ENCODE measurements at regions not wholly inside any gene's neighbourhood (a gene's known extent, or its start where the extent isn't known, plus 50 kb on each side); places are given as distances from the start of the nearest gene placed in this dataset.

DNA sequence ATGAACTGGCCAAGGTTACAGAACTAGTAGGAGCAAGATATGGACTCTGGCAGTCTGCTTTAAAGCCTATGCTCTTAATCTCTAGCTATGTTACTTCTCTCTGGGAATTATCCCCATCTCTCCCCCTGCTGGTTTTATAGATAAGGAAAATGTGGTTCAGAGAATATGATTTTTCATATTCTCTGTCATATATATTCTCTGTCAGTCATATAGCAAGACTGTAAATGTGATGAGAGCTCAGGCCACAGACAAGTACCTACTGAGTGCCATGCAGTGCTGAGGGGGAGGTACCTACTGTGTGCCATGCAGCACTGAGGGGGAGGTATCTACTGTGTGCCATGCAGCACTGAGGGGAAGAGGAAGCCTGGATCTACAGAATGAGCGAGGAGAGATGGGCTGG, 220.3 kb upstream of the FGGY start:
- DNase-seq (ENCODE audit: extremely low read depth, low read depth): no peak

DNA sequence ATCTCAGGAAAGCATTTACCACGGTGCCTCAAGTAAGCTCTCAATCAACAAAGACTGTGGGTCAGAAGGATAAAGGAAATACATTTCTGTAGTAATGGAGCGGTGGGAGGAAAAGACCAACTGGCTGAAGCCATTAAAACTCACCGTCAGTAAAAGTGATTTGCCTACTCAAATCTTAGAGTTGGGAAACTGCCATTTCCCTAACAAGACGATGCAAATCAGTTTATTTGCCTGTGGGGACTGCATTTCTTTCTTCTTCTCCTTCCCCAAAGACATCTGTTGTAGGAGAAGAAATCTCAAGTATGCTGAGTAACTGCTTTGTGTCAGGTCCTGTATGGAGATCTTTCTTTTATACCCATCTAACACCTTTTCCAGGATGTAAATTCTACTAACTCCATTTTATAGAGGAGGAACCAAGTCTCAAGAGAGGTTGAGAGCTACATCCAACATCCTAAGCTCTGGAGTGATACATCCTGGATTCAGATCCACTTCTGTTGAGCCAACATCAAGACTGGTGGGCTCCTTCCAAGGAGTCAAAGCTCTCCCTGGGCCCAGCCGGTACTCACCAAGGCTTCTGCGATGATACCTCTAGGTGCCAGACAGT, 219.3 kb upstream of the FGGY start:
- no peak for DNase-seq (ENCODE audit: extremely low read depth, low read depth)

DNA sequence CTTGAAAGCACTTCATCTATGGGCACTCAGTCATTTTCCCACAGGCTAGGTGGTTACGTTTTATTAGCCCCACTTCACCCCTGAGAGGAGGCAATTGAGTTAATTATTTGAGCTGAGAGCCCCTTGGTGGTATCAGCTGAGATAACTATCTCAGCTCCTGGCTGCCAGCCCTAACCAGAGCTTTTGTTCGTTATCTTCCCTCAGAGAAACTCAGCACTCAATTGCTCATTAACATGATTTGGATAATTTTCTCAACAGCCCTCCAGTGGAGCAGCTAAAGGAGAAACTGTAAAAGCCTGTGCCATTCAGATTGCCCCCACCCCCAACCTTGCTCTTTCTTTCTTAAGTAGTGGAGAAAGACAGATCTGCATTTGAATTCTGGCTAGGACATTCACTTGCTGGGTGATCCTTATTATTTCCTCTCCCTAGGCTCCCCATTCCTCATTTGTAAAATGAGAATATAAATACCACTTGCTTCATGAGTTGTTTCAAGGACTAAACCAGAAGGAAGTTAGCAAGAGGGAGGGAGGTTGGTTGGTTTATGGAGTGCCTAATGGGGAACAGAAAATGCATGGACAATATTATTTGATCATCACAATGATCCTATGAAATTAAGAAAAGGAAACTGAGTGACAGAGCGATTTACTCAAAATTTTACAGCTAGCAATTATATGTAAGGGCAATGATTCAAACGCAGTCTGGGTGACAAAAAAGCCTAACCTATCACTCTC, 218.7 kb upstream of the FGGY start:
- DNase-seq (ENCODE audit: extremely low read depth, low read depth): no peak

DNA sequence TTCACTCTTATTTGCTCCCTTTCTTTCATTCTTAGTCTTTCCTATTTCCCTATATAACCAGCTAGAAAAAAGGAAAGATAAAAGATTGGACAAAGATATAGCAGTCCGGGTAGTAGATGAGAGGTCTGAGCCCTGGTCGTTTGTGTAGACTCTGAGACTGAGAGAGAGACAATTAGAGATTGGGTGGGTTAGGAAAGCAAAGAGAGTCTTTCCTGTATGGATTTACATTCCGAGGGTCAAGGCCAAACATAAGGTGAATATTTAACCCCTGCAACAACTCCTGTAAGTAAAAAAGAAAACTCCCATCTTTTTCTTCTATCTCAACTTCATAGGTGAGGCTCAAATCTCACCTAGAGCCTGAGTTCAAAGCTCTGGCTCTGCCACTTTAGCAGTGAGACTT, 218.0 kb upstream of the FGGY start:
- DNase-seq (ENCODE audit: extremely low read depth, low read depth): no peak

DNA sequence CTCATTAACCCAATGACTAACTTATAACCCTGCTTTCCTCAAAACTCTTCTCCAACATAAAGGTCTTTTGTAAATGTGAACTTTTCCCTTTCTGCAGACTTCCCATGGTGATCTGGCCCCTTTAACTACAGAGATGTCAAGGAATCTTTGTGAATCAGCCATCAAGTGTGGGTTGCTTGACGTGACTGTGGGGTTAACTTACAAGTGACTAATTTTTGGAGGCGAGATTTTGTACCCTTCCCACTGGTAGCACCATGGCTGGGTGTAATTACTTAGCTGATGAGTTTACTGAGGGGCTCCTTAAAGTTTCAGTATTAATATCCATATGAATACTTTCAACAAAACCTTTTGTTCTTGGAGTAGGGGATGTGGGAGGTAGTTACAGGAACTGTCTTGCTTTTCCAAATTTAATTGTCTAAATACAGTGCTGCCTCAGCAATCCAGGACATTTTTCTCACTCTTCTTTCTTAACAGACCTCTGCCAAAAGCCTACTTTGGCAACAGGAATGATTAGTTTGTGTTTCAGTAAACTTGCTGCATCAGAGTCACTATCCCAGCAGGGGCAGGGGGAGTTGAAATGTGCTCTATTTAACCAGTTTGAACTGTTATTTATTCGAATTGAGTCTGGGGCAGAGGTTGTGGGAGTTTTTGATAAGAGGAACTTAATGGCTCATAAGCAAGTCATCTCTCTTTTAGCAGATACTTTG, 217.3 kb upstream of the FGGY start:
- no peak for DNase-seq (ENCODE audit: extremely low read depth, low read depth)

DNA sequence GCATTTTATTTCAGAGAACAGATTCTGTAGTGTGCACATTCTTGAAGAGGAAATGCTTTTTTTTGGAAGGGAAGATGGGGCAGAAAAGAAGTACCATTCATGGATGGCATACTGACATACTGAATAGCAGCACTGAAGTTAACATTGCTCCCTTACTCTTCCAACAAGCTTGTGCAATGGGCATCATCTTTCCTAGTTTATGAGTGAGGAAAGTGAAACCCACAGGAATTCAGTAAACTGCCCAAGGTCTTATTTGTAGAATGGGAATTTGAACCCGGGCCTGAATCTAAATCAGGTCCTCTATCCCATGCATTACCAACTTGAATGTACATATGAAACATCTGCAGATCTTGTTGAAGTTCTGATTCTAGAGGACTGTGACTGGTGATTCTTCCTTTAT, 215.7 kb upstream of the FGGY start:
- no peak for DNase-seq (ENCODE audit: extremely low read depth, low read depth)

DNA sequence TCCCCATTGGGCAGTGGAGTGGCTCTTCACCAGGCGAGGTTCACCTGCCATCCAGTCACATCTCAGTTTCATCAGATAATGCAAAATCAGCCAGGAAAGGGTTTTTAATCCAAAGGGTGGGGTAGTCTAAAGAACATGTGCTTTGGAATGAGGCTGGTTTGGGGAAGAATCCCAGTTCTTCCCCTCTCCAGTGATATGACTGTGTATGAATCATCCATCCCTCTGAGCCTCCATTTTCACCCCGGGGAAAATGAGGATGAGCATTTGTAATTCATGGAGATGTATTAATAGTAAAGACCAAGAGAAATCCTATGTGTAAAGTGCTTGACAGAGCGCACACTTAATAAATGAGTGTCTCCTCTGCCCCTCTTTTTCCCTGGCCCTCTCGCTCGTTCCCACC, 215.1 kb upstream of the FGGY start:
- DNase-seq (ENCODE audit: extremely low read depth, low read depth): no peak

- no peak for DNase-seq (ENCODE audit: extremely low read depth, low read depth)
Observed at GRCh38 chr1:59083946-59084865, 212.7 kb upstream of the FGGY start.

DNA sequence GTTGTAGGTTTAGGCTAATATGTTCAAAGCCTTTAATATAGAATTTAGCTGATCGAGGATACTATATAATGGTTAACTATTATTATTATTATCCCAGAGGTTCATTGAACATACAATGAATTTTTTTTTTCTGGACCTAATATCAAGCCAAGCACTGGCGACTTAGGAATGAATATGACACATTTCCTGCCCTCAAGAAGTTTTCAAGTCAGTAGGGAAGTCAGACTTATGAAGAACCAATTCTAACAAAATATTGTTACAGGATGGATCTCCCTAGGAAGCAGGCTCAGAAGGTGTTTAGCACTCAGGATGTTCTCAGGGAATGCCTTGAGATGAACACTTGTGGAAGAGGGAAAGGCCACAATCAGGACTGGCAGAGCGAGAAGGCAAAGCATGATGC, 211.8 kb upstream of the FGGY start:
- DNase-seq (ENCODE audit: extremely low read depth, low read depth): no peak

DNA sequence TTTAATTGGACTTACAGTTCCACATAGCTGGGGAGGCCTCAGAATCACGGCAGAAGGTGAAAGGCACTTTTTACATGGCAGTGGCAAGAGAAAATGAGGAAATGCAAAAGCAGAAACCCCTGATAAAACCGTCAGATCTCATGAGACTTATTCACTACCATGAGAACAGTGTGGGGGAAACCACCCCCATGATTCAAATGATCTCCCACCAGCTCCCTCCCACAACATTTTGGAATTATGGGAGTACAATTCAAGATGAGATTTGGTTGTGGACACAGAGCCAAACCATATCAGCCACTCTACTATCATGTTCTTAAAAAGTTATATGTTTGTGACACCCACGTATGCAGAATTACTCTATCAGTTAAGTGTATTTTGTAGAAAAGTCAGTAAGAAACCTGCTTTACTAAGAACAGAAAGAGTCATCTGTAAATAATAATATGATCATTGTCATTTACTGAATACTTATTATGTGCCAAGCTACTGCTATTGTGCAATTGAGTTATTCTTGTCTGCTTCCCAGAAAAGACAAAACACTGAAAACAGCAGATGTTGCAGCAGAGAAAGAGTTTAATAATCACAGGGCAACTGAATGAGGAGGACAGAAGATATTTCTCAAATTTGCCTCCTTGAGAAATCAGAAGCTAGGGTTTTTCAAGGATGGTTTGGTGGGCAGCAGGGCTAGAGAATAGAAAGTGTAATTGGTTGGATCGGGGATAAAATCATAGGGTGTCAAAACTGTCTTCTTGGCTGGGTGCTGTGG, 207.7 kb upstream of the FGGY start:
- no peak for DNase-seq (ENCODE audit: extremely low read depth, low read depth)

GRCh38 chr1:59089922-59090457, 206.9 kb upstream of the FGGY start:
- no peak for DNase-seq (ENCODE audit: extremely low read depth, low read depth)

GRCh38 chr1:59092126-59092525, 204.8 kb upstream of the FGGY start:
- no peak for DNase-seq (ENCODE audit: extremely low read depth, low read depth)

- DNase-seq (ENCODE audit: extremely low read depth, low read depth): no peak
Observed at GRCh38 chr1:59094001-59094400, 202.9 kb upstream of the FGGY start.

DNA sequence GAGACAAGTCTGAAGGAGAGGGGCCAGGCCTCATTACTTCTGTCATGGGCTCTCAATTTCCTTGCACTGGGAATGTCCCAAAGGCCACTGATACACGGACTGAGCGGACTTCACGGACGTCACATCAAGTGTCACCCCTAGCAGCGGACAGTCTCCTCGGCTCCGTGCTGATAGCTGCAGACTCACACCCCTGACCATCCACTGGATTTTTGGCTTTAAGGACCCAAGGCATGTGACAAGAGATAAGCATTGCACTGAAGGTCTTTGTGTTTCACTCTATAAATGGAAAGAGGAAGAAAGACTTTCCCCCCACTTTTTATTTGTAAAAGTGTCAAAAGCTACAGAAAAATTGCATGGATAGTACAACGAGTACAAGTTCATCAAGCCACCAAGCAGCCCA, 200.4 kb upstream of the FGGY start:
- DNase-seq (ENCODE audit: extremely low read depth, low read depth): no peak

DNA sequence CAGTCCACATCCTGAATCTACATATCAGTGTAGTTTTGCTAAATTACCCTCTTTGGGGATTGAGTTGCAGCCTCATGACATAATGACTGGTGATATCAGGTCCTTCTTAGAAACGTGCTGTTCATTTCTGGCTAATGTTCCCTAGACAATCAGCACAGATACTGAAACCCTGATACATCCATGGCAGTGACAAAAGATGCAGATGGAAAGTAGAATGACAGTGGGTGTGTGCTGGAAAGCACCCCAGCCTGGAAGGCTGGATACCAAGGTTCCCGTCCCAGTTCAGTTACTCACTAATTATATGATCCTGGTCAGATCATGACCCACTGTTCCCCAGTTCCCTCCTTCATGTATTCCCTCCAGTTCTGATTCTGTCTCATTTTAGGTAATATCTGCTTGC, 198.2 kb upstream of the FGGY start:
- no peak for DNase-seq (ENCODE audit: extremely low read depth, low read depth)

DNA sequence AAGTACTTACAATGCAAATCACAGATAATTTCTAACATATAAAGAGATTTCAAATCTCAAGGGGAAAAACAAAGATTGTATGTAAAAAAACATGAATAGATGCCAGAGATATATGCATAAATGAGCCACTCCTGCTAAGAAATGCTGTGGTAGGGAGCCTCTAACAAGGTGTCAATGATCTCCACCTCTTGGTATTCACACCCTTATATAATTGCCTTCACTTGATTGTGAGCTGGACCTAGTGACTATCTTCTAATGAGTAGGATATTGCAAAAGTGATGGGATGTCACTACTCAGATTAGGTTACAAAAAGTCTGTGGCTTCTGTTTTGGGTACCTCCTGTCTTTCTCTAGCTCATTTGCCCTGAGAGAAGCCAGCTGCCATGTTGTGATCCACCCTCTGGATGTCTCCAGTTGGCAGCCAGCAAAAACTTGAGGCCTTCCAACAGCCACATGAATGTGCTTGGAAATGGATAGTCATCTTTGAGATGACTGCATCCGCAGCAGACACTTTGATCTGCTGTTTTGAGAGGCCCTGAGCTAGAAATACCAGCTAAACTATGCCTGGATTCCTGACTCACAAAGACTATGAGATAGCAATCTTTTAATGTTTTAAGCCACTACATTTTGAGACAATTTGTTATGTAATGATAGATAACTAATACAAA, 196.1 kb upstream of the FGGY start:
- DNase-seq (ENCODE audit: extremely low read depth, low read depth): no peak

DNA sequence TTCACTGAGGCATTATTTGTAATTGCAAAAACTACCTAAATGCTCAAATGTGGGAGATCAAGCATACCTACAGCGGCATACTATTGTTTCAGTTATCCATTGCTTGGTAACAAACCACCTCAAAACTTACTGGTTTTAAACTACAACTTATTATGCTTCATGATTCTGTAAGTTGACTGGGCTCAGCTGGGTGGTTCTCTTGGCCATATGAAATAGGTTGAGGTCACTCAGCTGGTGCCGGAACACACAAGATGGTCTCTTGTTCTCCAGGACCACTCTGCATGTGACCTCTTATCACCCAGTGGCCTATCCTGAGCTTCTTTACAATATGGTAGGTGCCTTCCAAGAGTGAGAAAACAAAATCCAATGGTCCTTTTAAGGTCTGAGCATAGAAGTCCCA, 195.4 kb upstream of the FGGY start:
- no peak for DNase-seq (ENCODE audit: extremely low read depth, low read depth)

GRCh38 chr1:59103457-59103856, 193.4 kb upstream of the FGGY start:
- no peak for DNase-seq (ENCODE audit: extremely low read depth, low read depth)

GRCh38 chr1:59104191-59104760, 192.6 kb upstream of the FGGY start:
- DNase-seq (ENCODE audit: extremely low read depth, low read depth): no peak

Measured in NCI-H460 (cell line).